ENCODE measurements at regions not wholly inside any gene's neighbourhood (a gene's known extent, or its start where the extent isn't known, plus 50 kb on each side); places are given as distances from the start of the nearest gene placed in this dataset.

DNA sequence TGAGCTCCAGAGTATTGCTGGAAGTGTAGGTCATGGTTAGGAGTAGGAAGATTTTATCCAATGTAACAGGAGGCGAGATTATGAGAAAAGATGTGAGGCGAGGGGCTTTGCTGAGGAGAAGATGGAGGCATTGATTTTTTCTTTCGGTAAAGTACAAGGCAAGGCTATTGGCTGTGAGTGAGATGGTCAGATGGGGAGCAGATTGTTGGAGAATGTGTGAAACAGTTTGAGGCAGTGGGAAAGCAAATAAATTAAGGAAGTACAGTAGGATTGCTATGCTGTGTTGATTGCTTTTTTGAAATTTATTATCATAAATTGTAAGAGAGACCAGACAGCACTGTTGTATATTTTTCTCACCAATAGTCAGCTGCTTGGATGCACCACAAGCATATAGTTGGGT is 173.3 kb downstream of the KCNE4 start:
- TF ChIP-seq FOXK2 (IDR thresholded peaks at IDR 0.05) (no peak), SP1 (IDR thresholded peaks at IDR 0.05) (no peak), ELF4 (IDR thresholded peaks at IDR 0.05) (no peak), HDGF (IDR thresholded peaks at IDR 0.05; ENCODE audit: borderline replicate concordance) (no peak), ARNT (IDR thresholded peaks at IDR 0.05) (no peak), ZNF384 (IDR thresholded peaks at IDR 0.05) (no peak), L3MBTL2 (conservative IDR thresholded peaks at IDR 0.05) (no peak), SUZ12 (IDR thresholded peaks at IDR 0.05) (no peak), FOXA1 (IDR thresholded peaks at IDR 0.05) (no peak), BHLHE40 (IDR thresholded peaks at IDR 0.05; ENCODE audit: borderline replicate concordance) (no peak), FOXM1 (IDR thresholded peaks at IDR 0.05; ENCODE audit: borderline replicate concordance) (no peak), TARDBP (IDR thresholded peaks at IDR 0.05) (no peak)

Data from HEK293T (cell line).